RPMI8226 (cell line): ENCODE measurements at regions not wholly inside any gene's neighbourhood (a gene's known extent, or its start where the extent isn't known, plus 50 kb on each side); places are given as distances from the start of the nearest gene placed in this dataset.

Experiments
- DNase-seq: peaks from one replicate; pipeline ENCODE4 v3.0.0-alpha.2; 2015

DNA sequence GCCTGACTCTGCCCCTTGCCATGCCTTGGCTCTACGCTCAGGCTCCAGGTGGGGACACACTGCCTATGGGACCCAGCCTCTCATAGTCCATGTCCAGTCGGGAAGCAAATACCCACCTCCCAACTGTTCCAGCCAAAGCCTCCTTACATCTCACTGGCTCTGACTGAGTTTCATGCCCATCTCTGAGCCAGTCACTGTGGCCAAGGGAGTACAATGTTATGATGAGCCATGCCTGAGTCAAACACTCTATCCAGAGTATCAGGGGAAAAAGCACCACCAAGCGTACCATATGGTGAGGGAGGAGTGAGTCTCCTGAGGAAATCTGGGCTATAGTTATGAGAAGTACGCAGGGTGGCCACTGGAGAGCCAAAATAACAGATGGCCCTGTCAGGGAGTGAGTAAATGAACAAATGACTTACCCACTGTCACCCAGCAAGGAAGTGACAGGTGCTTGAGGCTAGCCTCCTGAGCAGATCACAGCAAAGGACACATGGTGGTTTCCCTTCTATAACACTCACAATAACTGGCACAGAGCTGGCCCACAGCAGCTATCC, 236.6 kb upstream of the GJB5 start:
- no peak for DNase-seq

DNA sequence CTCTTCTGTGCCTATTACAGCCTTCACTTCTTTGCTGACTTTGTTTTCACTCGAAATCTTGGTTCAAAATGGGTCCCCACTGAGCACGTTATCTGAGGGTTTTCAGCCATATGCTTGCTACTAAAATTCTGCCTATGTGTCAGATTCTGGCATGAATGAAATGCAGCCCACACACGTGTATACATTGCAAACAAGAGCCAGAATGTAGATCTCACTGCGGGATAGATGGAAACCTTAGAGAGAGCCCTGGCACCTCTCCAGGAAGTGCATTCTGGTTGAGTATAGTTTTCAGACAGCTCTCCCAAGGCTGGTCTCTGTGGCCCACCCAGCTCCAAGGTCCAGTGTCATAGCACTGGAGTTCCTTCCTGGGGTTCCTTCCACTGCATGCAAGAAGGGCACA, 234.7 kb upstream of the GJB5 start:
- no peak for DNase-seq

DNA sequence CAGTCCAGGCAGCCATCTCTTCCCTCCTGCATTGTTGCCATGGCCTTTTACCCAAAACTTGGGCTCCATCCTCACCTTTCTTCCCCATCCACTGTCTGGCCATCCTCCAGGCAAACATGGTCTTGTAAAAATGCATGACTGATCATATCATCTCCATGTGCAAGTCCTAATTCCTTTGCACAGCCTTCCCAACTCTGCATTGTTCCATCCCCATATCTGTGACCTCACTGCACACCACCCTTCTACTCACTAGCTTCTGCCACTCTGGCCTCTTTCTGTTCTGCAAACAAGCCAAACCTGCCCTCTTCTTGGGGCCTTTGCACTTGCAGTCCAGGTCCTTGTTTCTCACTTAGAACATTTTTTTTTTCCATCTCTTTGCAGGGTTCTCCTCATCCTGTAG, 230.1 kb upstream of the GJB5 start:
- DNase-seq = no peak

DNA sequence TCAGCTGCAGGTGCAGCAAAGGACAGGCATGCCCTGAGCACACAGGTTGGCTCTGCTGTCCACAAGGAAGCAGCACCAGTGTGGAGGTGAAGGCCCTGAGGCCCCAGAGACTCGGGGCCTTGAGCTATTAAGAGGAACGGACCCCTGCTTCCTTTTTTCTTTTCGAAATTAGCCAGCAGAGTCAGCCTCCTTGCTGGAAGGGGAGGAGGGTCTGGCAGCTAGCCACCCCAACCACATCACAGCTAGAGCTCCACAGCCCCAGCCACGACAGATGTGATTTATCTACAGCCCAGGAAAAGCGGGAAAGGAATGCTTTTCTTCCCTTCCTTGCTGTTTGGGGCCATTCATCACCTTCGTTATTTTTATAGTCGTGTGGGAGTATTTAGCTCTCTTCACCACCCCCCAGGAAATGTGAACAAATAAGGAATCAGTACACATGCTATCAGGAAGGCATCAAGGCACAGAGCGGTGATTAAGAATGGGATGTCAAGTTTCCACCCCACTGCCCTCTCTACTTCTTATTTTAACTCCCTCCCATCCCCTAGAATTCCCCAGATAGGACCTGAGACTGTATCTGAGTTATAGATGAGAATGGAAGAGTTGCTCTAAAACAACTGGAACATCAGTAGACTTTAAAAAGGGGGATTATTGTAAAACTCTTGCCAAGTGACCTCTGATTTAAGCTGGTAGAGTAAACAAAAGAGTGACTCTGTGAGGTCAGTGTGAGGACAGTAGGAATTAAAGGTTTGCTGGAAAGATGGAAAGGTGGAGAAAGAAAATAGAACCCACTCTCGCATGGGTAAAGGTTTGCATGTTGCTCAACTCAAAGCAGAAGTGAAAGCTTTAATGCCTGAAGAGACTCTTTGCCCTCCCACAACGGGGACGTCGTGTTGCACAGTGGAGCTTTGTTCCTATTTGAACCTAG, 224.7 kb upstream of the GJB5 start:
- DNase-seq = no peak

DNA sequence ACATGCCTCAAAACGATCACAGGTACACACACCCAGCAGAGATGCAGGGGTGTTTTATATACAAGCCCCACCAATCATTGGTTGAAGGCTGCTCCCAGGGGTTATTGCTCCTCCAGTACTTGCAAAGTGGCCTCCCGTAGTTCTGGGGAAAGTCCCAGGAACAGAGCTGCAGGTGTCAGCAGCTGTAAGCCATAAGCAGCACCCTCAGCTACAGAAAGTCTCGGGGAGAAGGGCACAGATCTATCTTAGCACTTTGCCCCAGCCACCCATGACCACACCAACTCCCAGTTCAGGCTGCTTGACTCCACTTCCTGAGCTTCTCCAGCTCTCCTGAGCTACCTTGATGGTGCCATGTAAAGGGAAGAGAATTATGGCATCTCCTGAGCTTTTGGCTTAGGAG, 222.7 kb upstream of the GJB5 start:
- no peak for DNase-seq

DNA sequence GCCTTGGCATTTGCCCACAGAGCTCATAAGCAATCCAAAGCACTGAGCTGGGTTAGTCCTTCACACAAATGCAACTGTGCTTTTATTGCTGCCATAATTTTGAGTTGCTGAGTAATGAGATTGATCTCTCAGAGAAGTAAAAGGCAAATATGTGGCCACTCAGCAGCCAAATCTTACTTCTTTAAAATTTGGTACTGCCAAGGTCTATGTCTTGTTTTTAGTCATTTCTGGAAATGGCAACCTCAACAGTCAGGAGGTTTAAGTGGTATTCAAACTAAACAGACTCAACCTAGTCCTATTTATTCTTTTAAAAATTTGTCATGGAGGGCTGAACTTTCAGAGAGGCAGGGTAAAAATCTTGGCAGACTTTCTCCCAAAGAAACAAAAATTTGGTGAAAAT, 216.4 kb upstream of the GJB5 start:
- DNase-seq = no peak

DNA sequence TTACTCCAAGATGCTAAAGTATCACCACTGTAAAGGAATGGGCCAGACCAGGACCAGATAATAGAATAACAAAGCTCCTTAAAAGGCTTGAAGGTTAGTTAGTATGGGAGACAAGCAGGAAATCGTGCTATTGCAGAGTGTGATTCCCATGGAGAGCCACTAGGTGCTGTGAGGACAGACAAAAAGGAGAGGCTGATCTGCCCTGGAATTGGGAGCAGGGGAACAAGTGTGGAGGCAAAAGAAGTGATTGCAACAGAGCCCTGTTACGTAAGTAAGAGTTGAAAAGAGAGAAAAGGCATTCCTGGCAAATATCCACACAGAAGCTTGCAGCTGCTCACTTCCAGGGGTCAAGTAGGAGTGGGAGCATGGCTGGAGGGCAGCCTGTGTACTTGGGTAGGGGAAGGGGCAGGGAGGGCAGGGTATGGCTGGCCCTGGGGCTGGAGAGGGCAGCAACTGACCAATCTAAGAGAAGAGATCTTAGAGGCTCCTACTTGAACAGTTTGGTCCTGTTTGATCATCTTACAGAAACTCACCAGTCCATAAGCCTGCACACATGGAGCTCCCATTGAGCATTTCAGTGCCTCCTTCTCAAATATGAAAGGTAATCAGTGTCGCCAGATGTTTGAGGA, 207.7 kb upstream of the GJB5 start:
- no peak for DNase-seq

DNA sequence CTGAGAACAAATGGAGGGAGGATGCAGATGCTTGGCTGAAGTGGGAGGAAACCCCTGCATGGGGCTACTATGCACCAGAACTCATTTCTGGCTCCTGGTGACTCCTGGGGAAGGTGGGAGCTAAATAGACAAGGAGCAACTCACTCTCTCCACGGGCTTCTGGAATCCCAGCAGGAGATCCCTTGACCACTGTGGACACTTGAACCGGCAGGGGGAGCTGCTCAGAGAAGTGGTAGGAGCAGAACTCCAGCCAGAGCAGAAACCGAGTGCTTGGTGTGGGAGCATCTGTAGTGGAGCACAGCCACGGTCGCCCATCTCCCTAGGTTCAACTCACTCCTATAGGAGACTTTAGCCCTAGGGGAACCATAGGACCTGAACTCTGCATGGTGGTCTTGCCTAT, 205.6 kb upstream of the GJB5 start:
- DNase-seq = peak; percentile 50

DNA sequence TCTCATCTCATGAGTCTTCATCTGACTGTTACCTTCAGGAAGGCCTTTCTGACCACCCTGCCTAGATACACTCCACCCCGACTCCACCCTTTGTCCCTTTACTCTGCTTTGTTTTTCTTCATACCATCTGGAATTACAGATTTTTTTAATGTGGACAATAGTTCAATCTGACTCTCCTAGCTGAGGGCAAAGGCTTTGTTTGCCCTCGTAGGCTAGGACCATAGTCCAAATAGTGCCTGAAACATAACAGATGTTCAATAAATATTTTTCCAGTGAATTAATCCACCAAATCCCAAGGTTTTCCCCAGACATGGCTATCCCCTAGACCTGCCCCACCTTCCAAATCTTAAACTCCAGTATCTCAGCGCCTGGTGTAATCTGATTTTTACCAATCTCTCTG, 176.5 kb upstream of the GJB5 start:
- no peak for DNase-seq

DNA sequence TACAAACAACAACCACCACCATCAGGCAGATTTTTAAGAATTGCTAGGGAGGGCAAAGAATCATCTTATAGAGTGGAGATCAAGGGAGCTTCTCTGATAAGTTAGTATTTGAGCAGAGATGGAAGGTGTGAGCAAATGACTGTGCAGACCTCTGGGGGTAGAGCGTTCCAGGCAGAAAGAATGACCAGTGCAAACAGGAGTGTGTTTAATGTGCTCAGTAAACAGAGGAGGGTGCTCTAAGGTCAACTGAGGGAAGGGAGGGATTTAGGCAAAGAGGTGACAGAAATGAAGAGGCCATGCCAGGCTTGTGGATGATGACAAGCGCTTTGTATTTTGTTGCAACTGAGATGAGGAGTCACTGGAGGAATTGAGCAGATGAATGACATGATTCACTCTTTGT, 172.5 kb upstream of the GJB5 start:
- no peak for DNase-seq

DNA sequence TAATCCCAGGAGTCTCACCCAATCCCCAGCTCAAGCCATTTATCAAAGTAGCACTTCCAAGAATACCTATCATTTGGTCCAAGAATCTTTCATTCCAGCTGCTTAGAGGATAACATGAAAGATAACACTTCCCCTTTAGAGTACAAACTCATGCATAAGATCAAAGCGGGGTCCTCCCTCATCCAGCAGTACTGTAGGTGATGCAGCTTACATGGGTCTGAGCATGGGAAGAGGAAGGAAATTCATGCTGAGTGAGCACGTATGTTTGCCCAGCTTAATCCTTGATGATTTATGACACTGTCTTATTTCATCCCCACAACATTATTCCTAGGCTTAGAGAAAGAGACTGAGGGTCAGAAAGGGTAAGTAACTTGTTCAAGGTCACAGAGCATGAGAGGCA, 167.1 kb upstream of the GJB5 start:
- DNase-seq = no peak

DNA sequence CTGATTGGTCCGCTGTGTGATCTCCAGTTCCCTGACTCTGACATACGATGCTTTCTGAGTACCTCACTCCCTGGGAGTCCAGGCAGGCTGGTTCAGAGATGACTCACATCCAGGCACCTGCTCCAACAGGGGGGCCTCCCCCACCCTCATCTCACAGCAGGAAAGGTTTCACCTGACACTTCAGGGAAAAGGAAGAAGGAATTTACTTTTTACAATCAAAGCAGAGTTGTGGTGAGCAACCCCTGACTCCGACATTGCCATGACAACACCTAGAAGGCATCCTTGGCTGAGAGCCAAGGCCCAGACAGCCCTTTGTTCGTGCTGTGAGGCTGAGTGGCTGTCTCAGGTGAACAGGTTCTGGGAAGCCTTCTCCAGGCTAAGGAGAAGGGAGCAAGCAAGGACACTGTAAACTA, 164.6 kb upstream of the GJB5 start:
- peak; percentile 54 for DNase-seq

DNA sequence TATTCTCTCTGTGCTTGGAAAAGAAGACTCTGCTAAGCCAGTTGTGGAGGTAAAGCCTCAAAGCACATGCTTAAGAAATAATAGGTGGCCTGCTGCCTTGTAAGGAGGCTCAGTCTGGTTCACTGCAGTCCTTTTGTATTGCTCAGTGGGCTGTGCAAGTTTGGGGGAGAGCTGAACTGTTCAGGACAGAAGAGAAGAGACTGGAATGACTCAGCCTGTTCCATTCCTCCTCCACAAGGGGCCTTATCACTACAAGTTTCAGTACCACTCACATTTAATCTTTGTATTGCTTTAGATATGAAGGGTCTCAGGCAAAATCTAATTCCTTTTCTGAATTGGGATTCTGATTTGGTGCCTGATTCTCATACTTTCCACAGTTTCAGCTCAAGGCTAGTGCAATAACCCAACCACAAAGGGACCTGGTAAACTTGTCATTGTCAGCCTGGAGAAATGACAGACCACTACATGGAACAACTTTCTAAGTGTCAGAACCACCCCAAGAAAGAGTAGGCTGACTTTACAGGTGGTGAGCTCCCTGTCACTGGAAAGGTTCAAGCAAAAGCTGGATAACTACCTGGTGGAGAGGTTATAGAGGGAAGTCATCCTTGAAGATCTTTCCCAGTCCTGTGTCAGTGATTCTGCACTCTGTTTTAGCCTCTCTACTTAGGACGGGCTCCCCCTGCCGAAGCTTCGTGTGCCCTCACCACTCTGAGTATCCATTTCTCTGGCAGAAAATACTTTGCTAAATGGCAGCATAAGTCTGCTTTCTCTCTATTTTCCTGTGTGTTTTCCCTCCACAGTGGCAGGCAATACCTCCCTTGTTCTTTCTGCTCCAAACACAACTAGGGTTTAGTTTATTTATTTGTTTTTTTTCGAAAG, 162.9 kb upstream of the GJB5 start:
- peak; percentile 34 for DNase-seq

DNA sequence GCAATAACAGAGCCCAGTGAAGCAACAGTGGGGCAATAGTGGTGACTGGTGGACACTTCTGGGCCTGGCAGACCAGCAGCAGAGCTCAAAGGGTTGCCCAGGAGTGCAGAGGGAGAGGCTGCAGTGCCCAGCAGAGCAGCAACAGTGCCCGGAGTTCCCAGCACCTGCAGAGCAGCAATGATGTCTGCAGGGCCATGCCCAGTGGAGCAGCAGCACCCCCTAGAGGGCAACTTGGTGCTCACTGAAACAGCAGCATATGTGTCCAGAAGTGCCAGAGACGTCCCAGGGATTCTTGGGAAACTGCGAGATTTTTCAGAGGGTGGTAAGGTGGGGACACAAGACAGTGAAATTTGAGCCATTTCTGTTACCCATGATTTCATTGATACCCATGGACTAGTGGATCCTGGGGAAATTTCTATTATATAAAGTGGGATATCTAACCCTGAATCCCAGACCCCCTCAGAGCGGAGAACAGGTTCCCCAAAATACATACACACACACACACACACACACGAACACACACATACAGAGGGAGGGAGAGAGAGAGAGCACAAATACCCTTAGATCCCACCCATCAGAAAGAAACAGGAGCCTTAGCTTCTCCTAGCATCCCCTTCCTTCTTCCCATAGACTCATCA, 156.9 kb upstream of the GJB5 start:
- DNase-seq = peak; percentile 80

DNA sequence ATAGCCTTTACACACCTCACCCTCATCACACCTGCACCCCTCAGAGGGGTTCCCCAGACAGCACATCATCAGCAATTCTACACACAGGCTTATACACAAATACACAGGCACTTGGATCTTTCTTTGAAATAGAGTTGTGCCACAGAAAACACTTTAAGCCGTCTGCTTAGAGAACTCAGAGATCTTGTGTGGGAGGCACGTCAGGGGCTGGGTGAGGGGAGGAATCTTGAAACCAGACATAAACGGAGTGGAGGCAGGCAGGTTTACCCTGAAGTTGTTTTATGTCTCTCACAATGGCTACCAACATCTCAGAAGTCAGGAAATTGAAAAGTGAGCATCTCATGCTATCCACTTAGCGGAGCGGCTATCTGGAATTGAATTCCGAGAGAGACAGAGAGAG, 151.9 kb upstream of the GJB5 start:
- DNase-seq = no peak

DNA sequence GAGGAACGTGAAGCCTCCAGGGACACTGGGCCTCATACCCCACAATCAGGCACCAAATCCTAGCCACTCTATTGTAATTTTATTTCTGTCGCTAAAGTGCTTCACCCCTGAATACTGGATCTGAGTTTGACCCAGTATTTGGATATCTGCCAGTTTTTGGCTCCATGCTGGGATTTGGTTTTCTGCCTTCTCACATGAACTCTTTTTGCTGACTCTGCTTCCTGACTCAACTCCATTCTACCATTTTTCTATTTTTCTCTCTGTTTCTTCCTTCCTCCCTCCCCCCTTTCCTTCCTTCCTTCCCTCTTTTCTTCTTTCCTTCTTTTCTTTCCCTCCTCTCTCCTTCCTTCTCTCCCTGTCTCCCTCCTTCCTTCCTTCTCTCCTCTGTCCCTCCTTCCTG, 151.3 kb upstream of the GJB5 start:
- no peak for DNase-seq

DNA sequence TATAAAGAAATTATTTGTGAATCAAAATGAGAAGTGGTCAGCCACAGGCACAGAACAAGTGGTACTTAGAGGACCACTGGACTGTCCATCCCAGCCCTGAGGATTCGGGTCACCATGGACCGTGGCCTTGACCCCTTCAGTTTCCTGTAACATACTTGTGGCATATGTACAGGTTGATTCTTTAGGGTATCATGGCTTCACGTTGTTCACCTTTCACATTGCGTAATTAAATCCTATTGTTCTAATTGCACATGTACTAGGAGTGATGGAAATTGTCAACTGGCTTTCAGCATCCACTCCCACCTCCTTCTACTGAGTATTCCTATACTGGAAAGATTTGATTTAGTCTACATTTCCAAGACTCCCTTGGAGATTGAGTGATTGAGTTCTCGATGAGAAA, 148.3 kb upstream of the GJB5 start:
- DNase-seq = no peak

DNA sequence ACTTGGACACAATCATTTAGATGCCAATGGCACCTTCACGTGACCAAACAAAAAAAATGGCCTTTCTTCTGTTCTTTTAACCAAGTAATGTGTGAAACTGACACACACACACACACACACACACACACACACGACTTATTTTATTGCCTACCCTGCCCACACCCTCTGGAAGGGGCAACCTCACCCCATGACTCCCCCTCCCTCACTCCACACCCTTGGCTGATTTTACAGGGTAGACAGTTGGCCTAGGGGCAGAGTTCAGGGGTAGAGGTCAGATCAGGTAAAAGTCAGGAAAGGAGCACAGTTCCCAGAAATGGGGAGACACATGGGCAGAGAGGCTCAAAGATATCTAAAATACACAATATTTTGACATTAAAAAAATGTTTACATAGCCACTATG, 144.8 kb upstream of the GJB5 start:
- DNase-seq = no peak

DNA sequence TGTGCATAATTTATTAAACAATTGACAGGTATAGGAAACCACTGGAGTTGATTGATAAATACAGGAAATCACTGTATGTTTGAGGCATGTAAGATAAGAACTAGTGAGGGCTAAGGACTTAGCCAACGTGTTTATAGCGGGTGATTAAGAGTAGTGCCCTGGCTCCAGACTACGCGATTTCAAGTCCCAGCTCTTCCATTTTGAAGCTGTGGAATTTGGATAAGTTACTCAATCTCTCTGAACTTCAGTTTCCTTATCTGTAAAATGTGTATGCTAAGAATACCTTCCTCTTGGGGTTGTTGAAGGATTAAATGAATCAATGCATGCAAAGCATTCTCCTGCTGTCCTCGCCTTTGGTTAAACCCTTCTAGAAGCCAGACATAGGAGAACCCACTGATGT, 143.3 kb upstream of the GJB5 start:
- DNase-seq = no peak

DNA sequence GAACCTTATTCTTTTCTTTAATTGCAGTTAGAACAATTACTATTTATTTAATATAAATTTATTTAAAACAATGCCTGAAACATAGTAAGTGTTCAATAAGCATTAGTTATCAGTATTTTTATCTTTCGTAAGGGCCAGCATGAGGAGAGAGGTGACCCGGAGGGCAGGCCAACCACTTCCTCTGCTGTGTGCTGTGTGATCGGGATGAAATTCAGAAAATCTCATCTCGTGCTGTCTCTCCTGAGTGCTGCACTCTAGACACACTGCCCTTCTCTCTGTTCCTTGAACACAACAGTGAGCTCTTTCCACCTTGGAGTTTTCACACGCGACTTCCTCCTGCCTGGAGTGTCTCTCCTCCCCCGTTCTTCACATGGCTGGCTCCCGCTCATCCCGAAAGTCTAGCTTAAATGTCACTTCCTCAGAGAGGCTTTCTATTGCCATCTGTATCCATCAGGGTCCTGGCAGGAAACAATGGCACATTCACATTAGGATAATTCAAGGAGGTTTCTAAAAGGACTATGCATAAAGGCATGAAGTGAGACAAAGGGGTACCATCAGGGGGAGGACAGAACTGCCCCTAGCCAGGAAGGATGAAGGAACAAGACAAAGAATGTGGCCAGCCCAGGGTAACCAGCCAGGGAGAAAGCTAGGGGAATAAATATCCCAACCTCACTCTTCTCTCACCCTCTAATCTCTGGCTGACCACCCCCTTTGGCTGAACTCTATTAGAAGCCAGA, 142.6 kb upstream of the GJB5 start:
- no peak for DNase-seq

DNA sequence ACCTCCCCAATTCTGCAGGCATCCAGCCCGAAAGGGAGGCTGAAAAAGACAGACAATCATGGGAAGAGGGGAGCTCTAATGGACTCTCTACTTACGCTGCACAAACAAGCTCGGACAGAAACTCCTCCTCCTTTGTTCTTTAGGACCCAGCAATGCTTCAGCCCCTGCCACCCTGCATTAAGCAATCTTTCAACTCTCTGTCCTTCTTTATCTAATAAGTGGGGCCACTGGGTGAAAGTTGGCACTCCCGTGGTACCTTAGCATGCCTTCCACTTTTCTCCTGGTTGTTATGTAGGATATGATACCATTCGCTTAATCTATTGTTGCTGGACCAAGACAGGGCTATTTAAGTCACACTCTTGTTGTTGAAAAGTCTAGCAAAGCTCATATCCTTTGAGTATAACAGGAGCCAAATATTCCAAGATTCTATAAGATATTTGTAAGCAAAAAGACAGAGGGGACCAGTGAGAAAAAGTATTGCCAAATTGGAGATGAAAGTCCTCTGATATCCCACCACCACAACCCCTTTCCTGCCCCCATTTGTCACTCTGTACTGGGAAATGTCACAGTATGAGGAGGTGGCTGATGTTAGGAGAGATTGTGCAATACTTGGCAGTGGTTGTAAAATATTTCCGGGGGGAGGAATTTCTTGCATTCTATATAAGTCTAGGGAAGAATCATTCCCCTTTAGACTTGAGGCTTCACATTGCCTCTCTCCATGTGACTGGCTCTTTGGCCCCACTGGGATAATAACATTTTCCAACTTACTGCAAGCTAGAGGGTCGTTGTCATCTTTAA, 137.3 kb upstream of the GJB5 start:
- DNase-seq = no peak
